ENCODE measurements at regions not wholly inside any gene's neighbourhood (a gene's known extent, or its start where the extent isn't known, plus 50 kb on each side); places are given as distances from the start of the nearest gene placed in this dataset.

GRCh38 chr9:27625751-27626150 lies 52.5 kb upstream of the C9orf72 start:
- DNase-seq = no peak

- DNase-seq = no peak
Measured at GRCh38 chr9:27626244-27627187, 53.2 kb upstream of the C9orf72 start.

GRCh38 chr9:27627188-27627564 lies 53.9 kb upstream of the C9orf72 start:
- DNase-seq = no peak

- no peak for DNase-seq
Measured at GRCh38 chr9:27628311-27628710, 55.0 kb upstream of the C9orf72 start.

GRCh38 chr9:27629425-27629824 lies 56.1 kb upstream of the C9orf72 start:
- no peak for DNase-seq

GRCh38 chr9:27632254-27632653 lies 59.0 kb upstream of the C9orf72 start:
- DNase-seq = no peak

- no peak for DNase-seq
Measured at GRCh38 chr9:27633764-27634163, 60.5 kb upstream of the C9orf72 start.

- DNase-seq = no peak
Measured at GRCh38 chr9:27634879-27635278, 61.6 kb upstream of the C9orf72 start.

GRCh38 chr9:27638716-27639115 lies 65.4 kb upstream of the C9orf72 start:
- DNase-seq = no peak

- no peak for DNase-seq
Measured at GRCh38 chr9:27645161-27645840, 72.0 kb upstream of the C9orf72 start.

- DNase-seq = no peak
Measured at GRCh38 chr9:27653246-27653645, 80.0 kb upstream of the C9orf72 start.

GRCh38 chr9:27653957-27654356 lies 80.7 kb upstream of the C9orf72 start:
- DNase-seq = no peak

GRCh38 chr9:27654629-27655285 lies 81.5 kb upstream of the C9orf72 start:
- DNase-seq = no peak

- DNase-seq = no peak
Measured at GRCh38 chr9:27655441-27655840, 82.2 kb upstream of the C9orf72 start.

- DNase-seq = no peak
Measured at GRCh38 chr9:27659001-27659400, 85.7 kb upstream of the C9orf72 start.

GRCh38 chr9:27659571-27659970 lies 86.3 kb upstream of the C9orf72 start:
- no peak for DNase-seq

- no peak for DNase-seq
Measured at GRCh38 chr9:27660148-27660547, 86.9 kb upstream of the C9orf72 start.

GRCh38 chr9:27663526-27663925 lies 90.2 kb upstream of the C9orf72 start:
- DNase-seq = no peak

GRCh38 chr9:27664121-27664779 lies 91.0 kb upstream of the C9orf72 start:
- no peak for DNase-seq

GRCh38 chr9:27665136-27665535 lies 91.9 kb upstream of the C9orf72 start:
- DNase-seq = peak; percentile 20

- DNase-seq = no peak
Measured at GRCh38 chr9:27668280-27668679, 95.0 kb upstream of the C9orf72 start.

GRCh38 chr9:27671636-27672035 lies 98.4 kb upstream of the C9orf72 start:
- no peak for DNase-seq

GRCh38 chr9:27672718-27673117 lies 99.4 kb upstream of the C9orf72 start:
- no peak for DNase-seq

All from COR-L47 (cell line).